Fibroblast of skin of back (primary cell): ENCODE measurements at regions not wholly inside any gene's neighbourhood (a gene's known extent, or its start where the extent isn't known, plus 50 kb on each side); places are given as distances from the start of the nearest gene placed in this dataset.
A peak's percentile ranks its signal among the peaks of the same experiment; 100 is the strongest.

Source experiments
- DNase-seq: peaks from one replicate; pipeline ENCODE4 v3.0.0-alpha.2; 2013

GRCh38 chr18:31213641-31214040 lies 51.0 kb upstream of the DSC1 start:
- DNase-seq: no peak

- no peak for DNase-seq
These were observed 54.6 kb upstream of the DSC1 start for GRCh38 chr18:31217038-31217849.

GRCh38 chr18:31218671-31219383 lies 56.2 kb upstream of the DSC1 start:
- no peak for DNase-seq

- DNase-seq: no peak
These were observed 56.7 kb upstream of the DSC1 start for GRCh38 chr18:31219395-31219794.

GRCh38 chr18:31223371-31223770 lies 60.7 kb upstream of the DSC1 start:
- no peak for DNase-seq

- DNase-seq: peak; percentile 38
These were observed 63.0 kb upstream of the DSC1 start for GRCh38 chr18:31225668-31226067.

GRCh38 chr18:31227497-31228229 lies 65.0 kb upstream of the DSC1 start:
- DNase-seq: no peak

GRCh38 chr18:31229829-31230228 lies 67.2 kb upstream of the DSC1 start:
- DNase-seq: no peak

- DNase-seq: no peak
These were observed 67.8 kb upstream of the DSC1 start for GRCh38 chr18:31230495-31230894.

GRCh38 chr18:31232013-31232412 lies 69.4 kb upstream of the DSC1 start:
- no peak for DNase-seq

- no peak for DNase-seq
These were observed 70.2 kb upstream of the DSC1 start for GRCh38 chr18:31232775-31233424.

GRCh38 chr18:31233621-31234275 lies 71.1 kb upstream of the DSC1 start:
- DNase-seq: no peak

GRCh38 chr18:31235856-31236255 lies 73.2 kb upstream of the DSC1 start:
- DNase-seq: no peak

- DNase-seq: no peak
These were observed 74.5 kb upstream of the DSC1 start for GRCh38 chr18:31237142-31237541.

GRCh38 chr18:31241425-31241824 lies 76.5 kb upstream of the DSG1 start:
- DNase-seq: no peak

- DNase-seq: no peak
These were observed 76.0 kb upstream of the DSG1 start for GRCh38 chr18:31241900-31242409.

- no peak for DNase-seq
These were observed 74.0 kb upstream of the DSG1 start for GRCh38 chr18:31243740-31244512.

GRCh38 chr18:31244771-31245394 lies 73.1 kb upstream of the DSG1 start:
- no peak for DNase-seq

- no peak for DNase-seq
These were observed 72.1 kb upstream of the DSG1 start for GRCh38 chr18:31245820-31246219.

- no peak for DNase-seq
These were observed 71.5 kb upstream of the DSG1 start for GRCh38 chr18:31246460-31246859.
